ENCODE measurements at regions not wholly inside any gene's neighbourhood (a gene's known extent, or its start where the extent isn't known, plus 50 kb on each side); places are given as distances from the start of the nearest gene placed in this dataset.

GRCh38 chr6:54003316-54003715 is 107.9 kb upstream of the MLIP start:
- Histone ChIP-seq H3K4me3 (replicated peaks; ENCODE audit: insufficient read depth, low read length) (no peak overlapping the region), H3K27ac (replicated peaks) (no peak overlapping the region), H3K27me3 (ENCODE audit: insufficient read depth, poor library complexity, severe bottlenecking) (no peaks in the 10 kb centered on the region)
- TF ChIP-seq SPI1 (IDR thresholded peaks at IDR 0.05; ENCODE audit: borderline replicate concordance, low read depth) (no peak), GABPA (IDR thresholded peaks at IDR 0.05; ENCODE audit: low read depth) (no peak), POLR2AphosphoS5 (IDR thresholded peaks at IDR 0.05; ENCODE audit: low read depth) (no peak), REST (IDR thresholded peaks at IDR 0.05; ENCODE audit: insufficient replicate concordance, low read depth) (no peak), CTCF (IDR thresholded peaks at IDR 0.05; ENCODE audit: insufficient read depth, low read length) (no peak)
- DNase-seq (ENCODE audit: low read depth in 1 of 2, low spot score in 1 of 2): no peak

- no peak for TF ChIP-seq REST (IDR thresholded peaks at IDR 0.05; ENCODE audit: insufficient replicate concordance, low read depth)
- no peak for TF ChIP-seq GABPA (IDR thresholded peaks at IDR 0.05; ENCODE audit: low read depth)
- no peak for TF ChIP-seq SPI1 (IDR thresholded peaks at IDR 0.05; ENCODE audit: borderline replicate concordance, low read depth)
- TF ChIP-seq POLR2AphosphoS5 (IDR thresholded peaks at IDR 0.05; ENCODE audit: low read depth): no peak
- no peak overlapping the region for H3K4me3 ChIP-seq (replicated peaks; ENCODE audit: insufficient read depth, low read length)
- peaks cover 6% of the 10 kb centered on the region for H3K27me3 ChIP-seq (ENCODE audit: insufficient read depth, poor library complexity, severe bottlenecking)
- H3K27ac ChIP-seq (replicated peaks): no peak overlapping the region
- no peak for DNase-seq (ENCODE audit: low read depth in 1 of 2, low spot score in 1 of 2)
Observed at GRCh38 chr6:54008589-54008988, 102.7 kb upstream of the MLIP start.

DNA sequence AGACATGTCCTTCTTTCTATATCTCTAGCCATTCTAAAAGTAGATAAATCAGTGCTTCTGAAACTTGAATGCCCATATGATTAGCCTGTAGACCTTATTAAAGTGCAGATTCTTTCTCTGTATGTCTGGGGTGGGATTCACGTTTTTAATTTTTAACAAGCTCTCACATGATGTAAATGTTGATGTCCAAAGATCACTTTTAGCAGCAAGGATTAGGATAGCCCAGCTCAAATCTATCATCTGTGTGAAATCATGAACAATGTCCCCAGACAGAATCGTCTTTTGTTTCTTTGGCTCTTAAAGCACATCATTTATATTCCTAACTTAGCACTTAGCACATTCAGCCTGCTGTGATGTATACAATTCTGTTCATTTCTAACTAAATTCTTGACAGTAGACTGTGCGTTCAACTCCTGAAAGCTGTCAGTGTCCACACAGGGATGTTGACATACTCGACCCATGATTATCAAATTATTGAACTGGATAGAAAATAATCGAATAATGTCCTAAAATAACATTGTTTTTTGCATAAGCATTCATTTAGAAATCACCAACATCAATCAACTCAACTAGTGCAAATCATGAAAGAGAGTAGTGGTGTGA is 102.1 kb upstream of the MLIP start:
- no peak for TF ChIP-seq REST (IDR thresholded peaks at IDR 0.05; ENCODE audit: insufficient replicate concordance, low read depth)
- no peak for TF ChIP-seq SPI1 (IDR thresholded peaks at IDR 0.05; ENCODE audit: borderline replicate concordance, low read depth)
- TF ChIP-seq CTCF (IDR thresholded peaks at IDR 0.05; ENCODE audit: insufficient read depth, low read length): no peak
- no peak for TF ChIP-seq GABPA (IDR thresholded peaks at IDR 0.05; ENCODE audit: low read depth)
- TF ChIP-seq POLR2AphosphoS5 (IDR thresholded peaks at IDR 0.05; ENCODE audit: low read depth): no peak
- no peak for DNase-seq (ENCODE audit: low read depth in 1 of 2, low spot score in 1 of 2)
- peaks cover 6% of the 10 kb centered on the region for H3K27me3 ChIP-seq (ENCODE audit: insufficient read depth, poor library complexity, severe bottlenecking)
- no peak overlapping the region for H3K4me3 ChIP-seq (replicated peaks; ENCODE audit: insufficient read depth, low read length)
- H3K27ac ChIP-seq (replicated peaks): no peak overlapping the region

Data from HL-60 (cell line).